ENCODE measurements at regions not wholly inside any gene's neighbourhood (a gene's known extent, or its start where the extent isn't known, plus 50 kb on each side); places are given as distances from the start of the nearest gene placed in this dataset.

GRCh38 chr17:34730816-34731215 lies 151.4 kb downstream of the TMEM132E start:
- no peaks in the 10 kb centered on the region for H3K4me1 ChIP-seq (ENCODE audit: control insufficient read depth, low read depth, low read length)
- no peak overlapping the region for H3K27ac ChIP-seq (ENCODE audit: low read length)
- H3K9ac ChIP-seq (ENCODE audit: low read length) = no peak overlapping the region
- no peaks in the 10 kb centered on the region for H3K27me3 ChIP-seq (ENCODE audit: control insufficient read depth, insufficient read depth, low read length)
- no peaks in the 10 kb centered on the region for H3K9me3 ChIP-seq (ENCODE audit: control insufficient read depth, low read depth, low read length)
- H3K4me3 ChIP-seq (ENCODE audit: low read length) = no peak overlapping the region
- H3K36me3 ChIP-seq (ENCODE audit: control insufficient read depth, low read depth, low read length) = no peaks in the 10 kb centered on the region

DNA sequence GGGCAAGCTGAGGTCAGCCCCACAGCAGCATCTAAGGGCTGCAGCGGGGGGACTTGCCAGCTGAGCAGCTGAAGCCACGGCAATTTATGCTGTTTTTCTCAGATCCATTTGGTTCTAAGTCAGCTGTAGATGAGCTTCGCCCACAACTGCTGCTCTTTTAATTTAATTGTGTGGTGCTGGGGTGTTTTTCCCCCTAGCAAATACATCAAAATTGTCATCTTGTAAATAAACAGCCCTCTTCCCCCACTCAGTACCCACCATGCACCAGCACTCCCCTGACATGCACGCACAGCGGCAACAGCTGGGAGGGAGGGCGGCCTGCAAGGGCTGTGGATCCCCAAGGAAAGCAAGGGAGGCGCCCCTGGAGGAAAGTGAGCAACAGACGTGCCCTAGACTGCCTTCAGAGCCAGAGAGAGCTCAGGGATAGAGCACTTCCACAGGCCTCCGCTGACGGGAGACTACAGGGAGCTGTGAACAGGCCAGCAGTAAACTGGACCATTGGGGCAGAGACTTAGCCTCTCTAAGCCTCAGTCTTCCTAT lies 149.5 kb downstream of the TMEM132E start:
- Histone ChIP-seq H3K27ac (ENCODE audit: low read length) (no peak overlapping the region), H3K27me3 (ENCODE audit: control insufficient read depth, insufficient read depth, low read length) (no peaks in the 10 kb centered on the region), H3K36me3 (ENCODE audit: control insufficient read depth, low read depth, low read length) (no peaks in the 10 kb centered on the region), H3K9ac (ENCODE audit: low read length) (no peak overlapping the region), H3K4me3 (ENCODE audit: low read length) (no peak overlapping the region), H3K9me3 (ENCODE audit: control insufficient read depth, low read depth, low read length) (no peaks in the 10 kb centered on the region), H3K4me1 (ENCODE audit: control insufficient read depth, low read depth, low read length) (no peaks in the 10 kb centered on the region)

DNA sequence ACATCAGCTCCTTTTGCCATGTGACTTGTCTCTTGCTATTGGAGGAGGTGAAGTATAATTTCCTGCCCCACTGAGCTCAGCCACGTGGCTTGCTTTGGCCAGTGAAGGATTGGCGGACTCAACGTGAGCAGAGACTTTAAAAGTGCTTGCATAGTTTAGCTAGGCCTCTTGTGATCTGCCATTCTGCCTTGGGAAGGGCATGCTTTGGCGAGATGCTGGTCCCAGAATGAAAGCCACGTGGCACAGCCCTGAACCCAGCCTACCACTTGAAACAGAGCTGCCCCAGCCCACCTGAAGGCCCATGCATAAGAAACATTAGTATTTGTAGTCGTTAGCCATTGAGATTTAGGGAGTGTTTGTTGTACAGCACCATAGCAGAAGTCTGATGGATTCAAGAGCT lies 148.2 kb downstream of the TMEM132E start:
- no peak overlapping the region for H3K4me3 ChIP-seq (ENCODE audit: low read length)
- no peak overlapping the region for H3K27ac ChIP-seq (ENCODE audit: low read length)
- no peaks in the 10 kb centered on the region for H3K9me3 ChIP-seq (ENCODE audit: control insufficient read depth, low read depth, low read length)
- no peak overlapping the region for H3K9ac ChIP-seq (ENCODE audit: low read length)
- no peaks in the 10 kb centered on the region for H3K27me3 ChIP-seq (ENCODE audit: control insufficient read depth, insufficient read depth, low read length)
- H3K36me3 ChIP-seq (ENCODE audit: control insufficient read depth, low read depth, low read length) = no peaks in the 10 kb centered on the region
- H3K4me1 ChIP-seq (ENCODE audit: control insufficient read depth, low read depth, low read length) = no peaks in the 10 kb centered on the region

DNA sequence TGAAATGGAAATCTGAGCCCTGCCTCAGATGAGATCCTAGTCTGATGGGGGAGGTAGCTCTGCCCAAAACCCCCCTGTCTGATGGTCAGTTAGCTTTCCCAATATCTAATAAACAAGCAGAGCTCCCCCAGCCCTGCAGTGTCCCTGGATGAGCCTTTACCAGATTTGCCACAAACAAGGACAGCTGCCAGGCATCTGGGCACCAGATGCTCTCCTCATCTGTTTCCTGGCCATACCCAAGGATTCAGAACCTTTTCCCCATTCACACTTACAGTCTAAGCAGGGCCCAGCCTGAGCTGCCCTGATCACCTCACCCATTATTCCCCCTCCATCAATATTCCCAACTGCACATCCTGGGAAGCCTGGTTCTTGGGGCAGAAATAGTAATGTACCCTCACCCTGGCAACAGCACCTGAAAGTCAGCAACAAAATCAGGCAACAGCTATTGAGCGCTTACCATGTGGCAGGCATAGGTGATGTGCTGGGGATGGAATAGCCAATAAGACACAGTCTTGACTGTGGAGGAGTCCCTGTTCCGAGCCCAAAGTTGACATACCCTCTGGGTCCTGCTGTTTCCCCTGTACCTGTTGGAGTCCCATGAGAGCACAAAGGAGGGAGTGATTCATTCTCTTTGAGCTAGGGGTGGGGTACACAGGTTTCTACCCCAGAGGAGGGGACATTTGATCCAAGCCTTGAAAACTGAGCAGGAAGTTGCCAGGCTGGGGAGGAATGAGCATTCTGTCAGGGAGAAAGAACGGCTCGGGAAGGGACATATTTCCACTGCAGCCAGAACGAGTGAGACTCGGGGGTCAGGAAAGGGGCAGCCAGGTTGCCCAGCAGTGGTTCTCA lies 147.4 kb downstream of the TMEM132E start:
- H3K27me3 ChIP-seq (ENCODE audit: control insufficient read depth, insufficient read depth, low read length) = no peaks in the 10 kb centered on the region
- H3K4me3 ChIP-seq (ENCODE audit: low read length) = no peak overlapping the region
- H3K4me1 ChIP-seq (ENCODE audit: control insufficient read depth, low read depth, low read length) = no peaks in the 10 kb centered on the region
- no peak overlapping the region for H3K27ac ChIP-seq (ENCODE audit: low read length)
- no peaks in the 10 kb centered on the region for H3K36me3 ChIP-seq (ENCODE audit: control insufficient read depth, low read depth, low read length)
- no peaks in the 10 kb centered on the region for H3K9me3 ChIP-seq (ENCODE audit: control insufficient read depth, low read depth, low read length)
- no peak overlapping the region for H3K9ac ChIP-seq (ENCODE audit: low read length)

DNA sequence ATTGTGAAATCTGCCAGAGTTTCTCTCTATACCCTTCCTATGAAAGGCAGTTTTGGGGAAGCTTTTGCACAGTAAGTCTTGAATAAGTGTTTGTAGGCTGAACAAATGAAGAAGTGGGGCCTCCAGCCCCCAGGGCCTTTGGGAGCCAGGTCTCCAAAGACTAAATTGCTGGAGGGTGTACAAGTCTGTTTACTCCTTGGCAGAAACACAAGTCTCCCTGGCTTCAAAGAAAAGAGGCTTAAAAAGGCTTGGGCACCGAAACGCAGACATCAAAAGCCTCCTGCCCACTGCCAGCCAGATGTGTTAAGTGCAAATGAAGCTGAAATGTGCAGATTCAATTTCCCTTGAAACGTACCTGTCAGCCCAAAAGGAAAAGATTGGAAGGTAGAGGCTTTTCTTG lies 146.3 kb downstream of the TMEM132E start:
- Histone ChIP-seq H3K4me3 (ENCODE audit: low read length) (no peak overlapping the region), H3K36me3 (ENCODE audit: control insufficient read depth, low read depth, low read length) (no peaks in the 10 kb centered on the region), H3K9ac (ENCODE audit: low read length) (no peak overlapping the region), H3K27me3 (ENCODE audit: control insufficient read depth, insufficient read depth, low read length) (no peaks in the 10 kb centered on the region), H3K9me3 (ENCODE audit: control insufficient read depth, low read depth, low read length) (no peaks in the 10 kb centered on the region), H3K27ac (ENCODE audit: low read length) (no peak overlapping the region), H3K4me1 (ENCODE audit: control insufficient read depth, low read depth, low read length) (no peaks in the 10 kb centered on the region)

DNA sequence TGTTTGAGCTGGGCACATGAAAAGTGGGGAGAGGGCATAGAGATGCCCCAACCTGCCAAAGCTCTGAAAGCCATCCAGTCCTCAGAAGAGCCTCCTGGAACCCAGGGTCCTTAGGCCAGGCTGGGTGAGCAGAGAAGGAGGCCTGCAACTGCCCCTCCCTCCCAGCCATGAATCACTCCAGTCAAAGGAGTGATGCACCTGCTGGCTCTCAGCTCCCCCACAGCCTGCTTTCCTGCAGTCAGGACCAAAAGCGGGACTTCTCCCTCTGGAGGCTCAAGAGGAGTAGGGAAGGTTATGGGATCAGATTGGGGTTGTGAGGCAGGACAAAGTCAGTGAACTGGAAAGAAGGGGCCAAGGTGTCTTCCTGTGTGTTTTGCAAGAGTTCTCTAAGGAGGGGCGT lies 145.6 kb downstream of the TMEM132E start:
- H3K36me3 ChIP-seq (ENCODE audit: control insufficient read depth, low read depth, low read length) = no peaks in the 10 kb centered on the region
- H3K27me3 ChIP-seq (ENCODE audit: control insufficient read depth, insufficient read depth, low read length) = no peaks in the 10 kb centered on the region
- H3K9ac ChIP-seq (ENCODE audit: low read length) = no peak overlapping the region
- no peaks in the 10 kb centered on the region for H3K4me1 ChIP-seq (ENCODE audit: control insufficient read depth, low read depth, low read length)
- no peaks in the 10 kb centered on the region for H3K9me3 ChIP-seq (ENCODE audit: control insufficient read depth, low read depth, low read length)
- H3K27ac ChIP-seq (ENCODE audit: low read length) = no peak overlapping the region
- H3K4me3 ChIP-seq (ENCODE audit: low read length) = no peak overlapping the region

- H3K4me1 ChIP-seq (ENCODE audit: control insufficient read depth, low read depth, low read length) = no peaks in the 10 kb centered on the region
- H3K27me3 ChIP-seq (ENCODE audit: control insufficient read depth, insufficient read depth, low read length) = no peaks in the 10 kb centered on the region
- H3K4me3 ChIP-seq (ENCODE audit: low read length) = no peak overlapping the region
- no peaks in the 10 kb centered on the region for H3K36me3 ChIP-seq (ENCODE audit: control insufficient read depth, low read depth, low read length)
- no peak overlapping the region for H3K9ac ChIP-seq (ENCODE audit: low read length)
- H3K27ac ChIP-seq (ENCODE audit: low read length) = no peak overlapping the region
- H3K9me3 ChIP-seq (ENCODE audit: control insufficient read depth, low read depth, low read length) = no peaks in the 10 kb centered on the region
Observed at GRCh38 chr17:34723875-34724274, 144.5 kb downstream of the TMEM132E start.

- no peak overlapping the region for H3K4me3 ChIP-seq (ENCODE audit: low read length)
- no peaks in the 10 kb centered on the region for H3K9me3 ChIP-seq (ENCODE audit: control insufficient read depth, low read depth, low read length)
- H3K36me3 ChIP-seq (ENCODE audit: control insufficient read depth, low read depth, low read length) = no peaks in the 10 kb centered on the region
- H3K27ac ChIP-seq (ENCODE audit: low read length) = no peak overlapping the region
- no peak overlapping the region for H3K9ac ChIP-seq (ENCODE audit: low read length)
- H3K27me3 ChIP-seq (ENCODE audit: control insufficient read depth, insufficient read depth, low read length) = no peaks in the 10 kb centered on the region
- H3K4me1 ChIP-seq (ENCODE audit: control insufficient read depth, low read depth, low read length) = no peaks in the 10 kb centered on the region
Observed at GRCh38 chr17:34721326-34721725, 141.9 kb downstream of the TMEM132E start.

DNA sequence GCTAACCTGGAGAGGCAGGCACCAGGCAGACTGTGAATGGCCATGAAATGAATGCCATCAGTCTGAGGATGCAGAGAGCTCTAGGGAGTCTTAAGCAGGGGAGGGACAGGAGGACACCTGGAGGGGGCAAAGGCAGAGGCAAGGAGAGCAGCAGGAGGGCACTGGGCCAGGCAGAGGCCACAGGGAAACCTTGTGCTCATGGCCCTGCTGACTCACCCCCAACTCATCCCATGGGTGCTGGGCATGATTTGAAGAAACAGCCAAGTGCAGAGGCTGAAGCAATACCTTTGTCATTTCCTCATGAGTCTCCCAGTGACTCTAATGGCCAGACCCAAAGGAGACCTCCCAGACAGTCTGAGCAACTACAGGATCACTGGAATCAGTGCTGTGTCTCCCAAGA lies 141.4 kb downstream of the TMEM132E start:
- Histone ChIP-seq H3K4me1 (ENCODE audit: control insufficient read depth, low read depth, low read length) (no peaks in the 10 kb centered on the region), H3K36me3 (ENCODE audit: control insufficient read depth, low read depth, low read length) (no peaks in the 10 kb centered on the region), H3K9me3 (ENCODE audit: control insufficient read depth, low read depth, low read length) (no peaks in the 10 kb centered on the region), H3K4me3 (ENCODE audit: low read length) (no peak overlapping the region), H3K27ac (ENCODE audit: low read length) (no peak overlapping the region), H3K9ac (ENCODE audit: low read length) (no peak overlapping the region), H3K27me3 (ENCODE audit: control insufficient read depth, insufficient read depth, low read length) (no peaks in the 10 kb centered on the region)

- Histone ChIP-seq H3K27ac (ENCODE audit: low read length) (no peak overlapping the region), H3K9ac (ENCODE audit: low read length) (no peak overlapping the region), H3K27me3 (ENCODE audit: control insufficient read depth, insufficient read depth, low read length) (no peaks in the 10 kb centered on the region), H3K9me3 (ENCODE audit: control insufficient read depth, low read depth, low read length) (no peaks in the 10 kb centered on the region), H3K4me1 (ENCODE audit: control insufficient read depth, low read depth, low read length) (no peaks in the 10 kb centered on the region), H3K4me3 (ENCODE audit: low read length) (no peak overlapping the region), H3K36me3 (ENCODE audit: control insufficient read depth, low read depth, low read length) (no peaks in the 10 kb centered on the region)
Observed at GRCh38 chr17:34719569-34719968, 140.2 kb downstream of the TMEM132E start.

DNA sequence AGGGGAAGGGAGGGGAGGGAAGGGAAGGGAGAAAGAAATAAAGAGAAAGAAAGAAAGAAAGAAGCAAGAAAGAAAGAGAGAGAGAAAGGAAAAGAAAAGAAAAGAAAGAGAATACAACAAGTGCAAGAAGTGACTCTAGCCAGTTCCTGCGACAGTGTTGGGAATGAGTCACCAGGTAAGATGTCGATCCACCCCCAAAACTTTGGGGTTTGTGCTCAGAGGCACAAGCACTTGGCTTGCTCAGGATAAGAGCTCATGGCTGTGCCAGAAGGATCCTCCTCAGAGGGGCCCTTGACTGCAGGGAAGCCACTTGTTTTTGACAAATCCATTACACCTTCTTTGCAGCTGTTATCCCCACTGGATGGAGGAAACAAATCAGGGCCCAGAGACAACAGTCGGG lies 137.7 kb downstream of the TMEM132E start:
- H3K9me3 ChIP-seq (ENCODE audit: control insufficient read depth, low read depth, low read length) = no peaks in the 10 kb centered on the region
- no peaks in the 10 kb centered on the region for H3K27me3 ChIP-seq (ENCODE audit: control insufficient read depth, insufficient read depth, low read length)
- no peak overlapping the region for H3K9ac ChIP-seq (ENCODE audit: low read length)
- H3K4me1 ChIP-seq (ENCODE audit: control insufficient read depth, low read depth, low read length) = no peaks in the 10 kb centered on the region
- no peak overlapping the region for H3K27ac ChIP-seq (ENCODE audit: low read length)
- no peaks in the 10 kb centered on the region for H3K36me3 ChIP-seq (ENCODE audit: control insufficient read depth, low read depth, low read length)
- no peak overlapping the region for H3K4me3 ChIP-seq (ENCODE audit: low read length)

DNA sequence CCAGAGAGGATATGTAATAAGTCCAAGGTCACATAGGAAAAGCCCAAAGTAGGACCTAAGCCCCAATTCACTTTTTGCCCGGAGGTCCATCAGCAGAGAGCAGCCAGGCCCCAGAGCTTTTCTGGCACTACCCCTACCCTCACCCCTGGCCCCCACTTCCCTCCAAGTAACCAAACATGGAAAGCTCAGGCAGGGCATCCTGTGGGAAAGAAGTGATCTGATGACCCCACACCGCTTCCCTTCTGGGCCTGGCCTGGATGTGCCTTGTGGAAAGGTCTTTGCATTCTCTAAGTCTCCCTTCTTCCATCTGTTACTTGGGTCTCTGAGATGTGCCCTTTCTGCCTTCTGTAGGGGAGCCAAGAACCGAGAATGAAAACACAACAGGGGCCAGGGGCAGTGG lies 136.9 kb downstream of the TMEM132E start:
- Histone ChIP-seq H3K4me1 (ENCODE audit: control insufficient read depth, low read depth, low read length) (no peaks in the 10 kb centered on the region), H3K9ac (ENCODE audit: low read length) (no peak overlapping the region), H3K27ac (ENCODE audit: low read length) (no peak overlapping the region), H3K36me3 (ENCODE audit: control insufficient read depth, low read depth, low read length) (no peaks in the 10 kb centered on the region), H3K9me3 (ENCODE audit: control insufficient read depth, low read depth, low read length) (no peaks in the 10 kb centered on the region), H3K27me3 (ENCODE audit: control insufficient read depth, insufficient read depth, low read length) (no peaks in the 10 kb centered on the region), H3K4me3 (ENCODE audit: low read length) (no peak overlapping the region)
